CD4-positive, alpha-beta T cell treated with Interleukin-4 for 1 hour (primary cell): ENCODE measurements at regions not wholly inside any gene's neighbourhood (a gene's known extent, or its start where the extent isn't known, plus 50 kb on each side); places are given as distances from the start of the nearest gene placed in this dataset.

Experiments used
- DNase-seq, 2 donors: peaks; one replicate each; pipeline ENCODE4 v3.0.0-alpha.2; 2020 to 2022

DNA sequence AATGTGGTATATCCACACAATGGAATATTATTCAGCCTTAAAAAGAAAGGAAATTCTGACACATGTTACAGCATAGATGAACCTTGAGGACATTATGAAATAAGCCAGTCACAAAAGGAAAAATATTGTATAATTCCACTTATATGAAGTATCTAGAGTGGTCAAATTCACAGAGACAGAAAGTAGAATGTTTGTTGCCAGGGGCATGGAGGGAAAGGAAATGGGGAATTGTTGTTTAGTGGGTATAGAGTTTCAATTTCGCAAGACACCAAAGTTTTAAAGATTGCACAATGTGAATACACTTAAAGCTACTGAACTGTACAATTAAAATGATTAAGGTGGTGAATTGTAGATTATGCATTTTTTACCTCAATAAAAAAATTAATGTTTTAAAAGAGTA, 92.9 kb downstream of the TXNL1 start:
- DNase-seq = no peak

DNA sequence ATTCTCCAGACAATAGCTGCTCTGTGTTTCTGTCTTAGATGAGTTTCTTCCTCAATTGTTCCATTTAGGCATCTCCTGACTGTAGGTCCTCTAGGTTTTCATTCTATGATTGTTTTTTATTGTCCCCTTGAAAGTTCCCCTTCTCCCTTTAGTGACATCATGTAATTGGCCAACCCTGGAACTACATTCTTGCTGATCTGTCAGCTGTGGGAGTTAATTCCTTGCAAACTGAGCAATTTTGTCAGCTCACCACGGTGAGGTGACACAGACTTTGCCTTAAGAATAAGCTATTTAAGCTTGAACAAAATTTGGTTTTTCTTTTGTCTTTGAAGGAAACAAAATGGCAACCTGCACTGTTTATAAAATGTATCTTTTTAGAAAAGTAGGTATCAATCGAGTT, 95.9 kb downstream of the TXNL1 start:
- no peak for DNase-seq

DNA sequence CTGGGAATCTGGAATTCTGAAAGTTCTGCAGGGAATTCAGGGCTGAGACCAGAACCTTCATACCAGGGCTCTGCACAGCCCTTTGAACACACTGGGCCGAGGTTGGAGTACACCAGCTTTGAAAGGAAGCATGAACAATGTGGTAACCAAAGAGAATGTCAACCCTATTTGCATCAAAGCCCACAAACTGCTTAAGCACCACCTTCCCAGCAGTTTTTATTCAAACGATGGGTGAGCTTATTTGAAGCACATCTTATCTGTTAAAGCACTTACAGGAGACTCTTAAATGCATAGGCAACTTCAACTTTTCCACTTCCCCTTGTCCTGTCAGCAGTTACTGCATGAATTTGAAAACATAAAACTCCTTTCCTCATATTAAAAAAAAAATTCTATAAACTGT, 96.6 kb downstream of the TXNL1 start:
- no peak for DNase-seq

DNA sequence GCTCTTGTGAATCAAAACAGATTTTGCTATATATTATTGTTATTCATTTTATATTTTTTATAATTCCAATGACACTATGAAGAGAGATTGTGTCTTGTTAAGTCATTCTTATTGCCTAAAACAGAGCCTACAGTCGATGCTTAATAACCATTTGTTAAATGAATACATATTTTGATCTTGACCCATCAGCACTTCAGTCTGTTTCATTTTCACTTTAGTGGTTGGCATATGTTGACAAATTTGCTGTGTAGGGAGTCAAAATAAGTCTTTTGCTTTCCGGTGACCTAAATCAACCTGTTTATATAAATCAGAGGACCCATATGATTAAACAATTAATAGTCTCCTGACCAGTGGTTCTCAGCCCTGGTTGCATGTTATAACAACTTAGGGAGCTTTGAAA, 97.1 kb downstream of the TXNL1 start:
- DNase-seq = no peak

DNA sequence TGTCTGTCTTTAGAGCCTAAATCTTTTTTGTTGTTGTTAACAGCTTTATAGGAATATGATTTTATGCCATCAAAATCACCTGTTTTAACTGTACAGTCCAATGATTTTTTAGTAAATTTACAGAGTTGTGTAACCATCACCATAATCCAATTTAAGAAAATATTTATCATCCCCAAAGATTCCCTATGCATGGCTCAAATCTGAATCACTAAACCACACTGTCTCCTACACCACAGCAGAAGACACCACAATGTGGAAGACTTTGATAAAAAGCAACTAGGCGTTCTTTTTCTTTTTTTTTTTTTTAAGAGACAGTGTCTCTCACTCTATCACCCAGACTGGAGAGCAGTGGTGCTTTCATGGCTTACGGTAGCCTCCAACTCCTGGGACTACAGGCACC, 99.6 kb downstream of the TXNL1 start:
- DNase-seq = no peak

DNA sequence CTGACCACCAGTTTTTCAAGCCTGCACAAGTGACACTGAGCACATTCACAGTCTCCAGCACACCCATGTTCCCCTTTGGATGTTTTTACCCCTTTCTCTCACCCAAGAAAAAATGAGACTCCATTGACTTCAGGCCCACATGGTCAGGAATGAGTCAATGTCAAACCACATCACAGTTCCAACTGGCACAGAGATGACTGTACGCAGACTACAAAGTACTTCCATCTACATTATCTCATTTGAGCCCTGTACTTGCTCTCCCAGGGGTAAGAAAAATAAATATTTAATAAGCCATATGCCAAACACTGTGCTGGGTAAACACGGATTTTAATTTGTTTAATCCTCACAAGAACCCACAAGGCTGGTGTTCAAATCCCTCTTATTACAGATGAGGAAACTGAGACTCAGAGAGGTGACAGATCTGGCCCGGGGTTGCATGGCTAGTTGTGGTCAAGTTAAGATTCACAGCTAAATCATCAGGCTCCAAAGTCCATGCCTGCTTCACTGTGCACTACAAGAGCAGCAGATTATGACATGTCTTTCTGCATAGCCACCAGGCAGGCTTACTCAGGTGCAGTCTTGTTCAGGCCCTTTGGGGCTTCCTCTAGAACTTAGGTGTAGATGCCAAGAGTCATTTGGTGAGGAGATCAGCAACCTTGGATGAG, 106.1 kb downstream of the TXNL1 start:
- no peak for DNase-seq

DNA sequence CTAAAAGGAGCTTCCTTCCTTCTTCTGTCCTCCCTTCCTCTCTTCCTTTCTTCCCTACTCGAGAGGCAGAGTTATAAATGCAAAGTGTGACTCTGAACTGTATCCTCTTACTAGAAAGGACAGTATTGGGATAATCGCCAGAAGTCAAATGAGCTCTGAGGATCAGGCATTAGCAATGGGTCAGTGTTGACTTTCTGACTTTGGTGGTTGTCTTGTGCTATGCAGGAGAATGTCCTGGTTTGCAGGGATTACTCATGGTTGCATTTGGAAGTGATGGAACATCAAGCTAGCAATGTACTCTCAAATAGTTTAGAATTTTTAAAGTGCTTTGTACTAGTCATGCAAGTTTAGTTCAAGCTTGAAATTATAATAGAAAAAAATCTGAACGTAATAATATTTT, 115.6 kb downstream of the TXNL1 start:
- no peak for DNase-seq

DNA sequence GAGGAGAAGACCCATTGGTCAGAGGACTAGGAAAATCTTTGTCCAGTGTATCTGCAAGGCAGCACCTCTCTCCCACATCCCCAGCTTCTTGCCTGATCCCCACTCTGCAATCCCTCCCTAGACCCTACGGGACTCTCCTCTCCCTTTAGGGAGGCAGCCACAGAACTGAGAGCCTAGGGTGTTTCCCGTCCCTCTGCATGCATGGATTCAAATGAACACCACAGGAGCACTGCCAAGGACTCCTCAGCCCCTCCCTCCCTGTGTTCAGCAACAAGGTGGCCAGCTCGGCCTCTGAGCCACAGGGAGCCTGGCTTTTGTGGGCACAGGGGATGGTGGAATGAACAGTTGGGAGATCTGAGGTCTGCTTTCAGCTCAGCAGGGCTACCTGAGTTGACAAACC, 117.1 kb downstream of the TXNL1 start:
- no peak for DNase-seq

DNA sequence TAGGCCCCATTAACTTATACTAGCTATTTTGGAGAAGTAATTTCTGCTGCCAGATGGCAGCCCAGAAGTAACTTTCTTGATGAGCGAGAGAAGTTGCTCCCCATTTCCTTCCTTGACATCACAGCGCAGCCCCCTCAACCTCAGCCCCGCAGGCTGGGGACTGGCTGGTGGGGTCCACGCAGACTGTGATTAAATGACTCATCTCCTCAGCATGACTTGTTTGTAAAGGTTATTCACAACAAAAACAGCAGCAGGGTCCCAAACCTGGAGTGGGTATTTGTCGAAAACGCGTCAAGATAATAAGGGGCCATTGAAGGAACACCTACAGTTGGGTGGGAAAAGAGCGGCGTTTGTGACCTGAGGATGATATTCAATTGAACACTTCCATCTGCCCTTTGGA, 120.6 kb downstream of the TXNL1 start:
- DNase-seq = no peak

DNA sequence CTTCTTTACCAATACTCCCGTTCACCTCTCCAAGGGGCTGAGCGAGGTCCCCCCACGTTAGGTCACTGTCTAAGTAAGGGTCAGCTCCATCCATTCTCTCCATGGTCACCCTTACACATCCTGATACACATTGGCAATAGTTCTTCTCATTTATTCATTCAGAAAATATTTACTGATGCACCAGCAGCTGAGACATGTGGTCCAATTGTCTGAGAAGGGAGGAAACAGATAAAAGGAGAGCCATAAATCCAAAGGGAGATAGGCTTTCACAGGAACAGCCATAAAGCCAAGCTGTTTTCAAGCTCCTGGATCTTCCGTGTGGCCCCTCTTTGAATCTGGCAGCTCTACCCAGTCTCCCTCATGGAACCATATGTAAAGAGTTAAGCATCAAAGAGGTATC, 121.2 kb downstream of the TXNL1 start:
- no peak for DNase-seq

DNA sequence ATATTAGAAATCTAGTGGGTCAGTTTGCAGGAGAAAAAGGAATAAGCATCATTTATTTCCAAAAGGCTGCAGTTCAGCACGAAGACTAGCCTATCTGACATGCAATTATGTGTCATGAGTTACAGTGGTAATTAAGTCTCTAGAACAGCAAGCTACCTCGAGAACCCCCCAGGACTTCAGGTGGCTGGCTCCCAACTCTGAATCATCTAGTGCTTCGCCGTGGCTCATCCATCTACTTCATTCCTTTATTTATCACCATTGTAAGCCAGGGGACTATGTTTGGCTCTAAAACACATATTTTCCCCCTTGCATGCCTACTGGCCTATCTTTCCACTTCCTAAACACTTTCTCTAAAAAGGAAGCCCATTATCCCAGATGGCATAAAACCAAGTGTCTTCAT, 121.6 kb downstream of the TXNL1 start:
- no peak for DNase-seq

DNA sequence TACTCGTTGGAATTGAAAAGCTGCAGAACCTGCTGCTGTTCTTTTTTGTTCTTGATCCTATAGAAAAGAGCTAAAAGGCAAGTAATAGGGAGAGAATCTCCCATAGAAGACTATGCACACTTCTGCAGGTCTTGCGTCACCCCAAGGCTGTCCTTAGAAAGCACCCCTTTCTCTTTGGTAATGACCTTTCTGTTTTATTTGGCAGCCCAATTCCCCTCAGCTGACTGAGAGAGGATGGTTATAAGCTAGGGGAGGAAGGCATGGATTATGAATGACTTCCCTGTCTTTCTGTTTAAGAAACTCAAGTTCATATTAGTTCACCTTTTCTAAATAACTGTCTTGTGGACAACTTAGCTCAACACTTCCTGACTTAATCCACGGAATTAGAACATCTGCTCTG, 122.9 kb downstream of the TXNL1 start:
- DNase-seq = no peak

DNA sequence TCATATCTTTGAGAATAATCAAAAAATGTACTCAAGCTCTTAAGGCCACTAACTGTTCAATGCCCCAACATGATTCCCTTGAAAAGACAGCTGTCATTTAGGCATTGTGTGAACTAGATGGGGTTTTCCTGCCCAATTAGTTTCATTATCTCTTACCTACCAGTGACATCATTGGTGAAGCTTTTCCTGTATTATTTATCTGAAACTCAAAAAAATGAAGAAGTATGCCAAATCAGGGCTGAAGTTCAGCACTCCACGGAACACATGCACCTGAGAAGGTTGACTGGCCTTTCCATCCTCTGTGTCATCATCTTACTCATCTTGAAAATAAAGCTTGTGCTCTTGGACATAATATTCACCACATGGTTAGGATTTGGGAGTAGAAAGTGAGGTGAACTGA, 126.4 kb downstream of the TXNL1 start:
- DNase-seq = no peak

DNA sequence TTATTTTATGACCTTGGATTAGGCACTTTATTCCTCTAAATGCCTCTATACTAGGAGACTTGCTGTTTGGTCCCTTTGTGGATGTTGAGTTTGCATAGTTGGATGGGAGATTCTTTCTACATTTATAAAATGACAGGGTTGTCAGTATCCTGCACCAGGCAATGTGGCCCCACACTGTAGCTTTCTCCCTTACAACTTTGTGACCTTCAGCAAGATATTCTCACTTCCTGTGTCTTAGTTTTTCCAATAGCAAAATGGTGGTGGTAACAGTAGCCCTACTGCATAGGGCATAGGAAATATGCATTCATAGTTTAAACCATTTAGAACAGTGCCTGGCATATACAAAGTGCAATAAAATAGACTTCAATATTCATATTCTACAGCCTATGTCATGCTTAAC, 128.3 kb downstream of the TXNL1 start:
- DNase-seq = no peak

DNA sequence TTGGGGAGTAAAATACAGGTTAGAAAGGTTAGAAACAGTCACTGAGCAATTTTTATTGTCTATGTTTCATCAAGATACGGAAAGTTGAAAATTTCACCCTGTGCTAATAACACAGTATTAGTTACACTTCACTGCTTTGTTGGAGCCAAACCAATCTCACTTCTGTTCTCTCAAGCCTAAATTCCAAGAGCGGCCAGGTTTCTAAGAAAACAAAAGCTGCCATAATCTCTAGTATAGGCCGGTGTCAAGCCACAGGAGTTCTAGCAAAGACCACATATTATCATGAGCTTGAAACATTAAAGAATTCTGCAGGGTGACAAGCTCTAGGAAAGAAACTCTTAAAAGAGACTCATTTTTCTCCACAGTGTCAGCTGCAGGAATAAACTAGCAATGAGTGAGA, 128.7 kb downstream of the TXNL1 start:
- no peak for DNase-seq

DNA sequence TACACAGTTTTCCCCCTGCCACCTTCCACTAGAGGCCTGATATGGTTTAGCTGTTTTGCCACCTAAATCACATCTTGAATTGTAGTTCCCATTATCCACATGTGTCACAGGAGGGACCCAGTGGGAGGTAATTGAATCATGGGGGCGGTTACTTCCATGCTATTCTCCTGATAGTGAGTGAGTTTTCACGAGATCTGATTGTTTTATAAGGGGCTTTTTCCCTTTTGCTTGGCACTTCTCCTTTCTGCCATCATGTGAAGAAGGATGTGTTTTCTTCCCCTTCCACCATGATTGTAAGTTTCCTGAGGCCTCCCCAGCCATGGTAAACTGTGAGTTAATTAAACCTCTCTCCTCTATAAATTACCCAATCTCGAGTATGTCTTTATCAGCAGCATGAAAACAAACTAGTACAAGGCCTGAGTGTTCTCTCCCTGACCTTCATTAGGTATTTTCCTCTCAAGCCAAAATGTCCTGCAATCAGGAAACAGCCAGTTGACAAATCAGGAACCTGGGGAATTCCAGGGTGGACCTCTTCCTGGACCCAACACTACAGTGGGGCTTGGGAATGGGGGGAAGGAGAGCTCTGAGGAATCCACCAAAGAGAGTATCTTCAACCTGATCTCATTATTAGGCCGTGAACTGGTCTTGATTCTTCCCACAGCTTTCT, 129.9 kb downstream of the TXNL1 start:
- DNase-seq = no peak

DNA sequence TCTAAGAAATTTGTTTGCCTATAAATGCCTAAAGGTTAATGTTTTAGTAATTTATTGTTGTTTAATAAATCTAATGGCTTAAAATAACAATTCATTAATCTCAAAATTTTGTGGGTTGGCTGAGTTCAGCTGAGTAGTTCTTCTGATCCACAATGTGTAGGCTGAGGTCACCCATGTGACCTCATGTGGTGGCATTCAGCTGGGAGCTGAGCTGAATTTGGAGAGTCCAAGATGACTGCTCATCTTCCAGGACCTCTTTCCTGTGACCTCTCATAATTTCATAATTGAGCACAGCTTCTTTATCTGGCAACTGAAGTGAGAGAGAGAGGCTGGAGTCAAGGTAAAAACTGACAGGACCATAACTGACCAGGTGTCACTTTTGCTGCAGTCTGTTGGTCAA, 132.4 kb downstream of the TXNL1 start:
- no peak for DNase-seq

DNA sequence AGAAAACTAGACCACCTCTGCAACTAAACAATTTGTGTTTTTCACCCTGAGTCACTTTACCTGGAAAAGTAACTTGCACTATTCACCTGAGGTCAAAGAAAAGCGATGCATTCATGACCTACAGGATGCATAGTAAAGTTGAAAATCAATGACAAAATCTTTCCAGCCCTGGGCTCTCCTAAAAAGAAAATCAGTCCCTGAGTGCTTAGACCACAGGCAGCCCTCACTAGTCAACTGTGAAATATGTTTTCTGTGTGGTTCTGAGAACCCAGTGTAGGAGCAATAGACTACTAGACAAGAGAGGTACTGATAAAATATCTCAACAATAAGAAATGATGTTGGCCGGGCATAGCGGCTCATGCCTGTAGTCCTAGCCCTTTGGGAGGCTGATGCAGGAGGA, 133.1 kb downstream of the TXNL1 start:
- DNase-seq = no peak

DNA sequence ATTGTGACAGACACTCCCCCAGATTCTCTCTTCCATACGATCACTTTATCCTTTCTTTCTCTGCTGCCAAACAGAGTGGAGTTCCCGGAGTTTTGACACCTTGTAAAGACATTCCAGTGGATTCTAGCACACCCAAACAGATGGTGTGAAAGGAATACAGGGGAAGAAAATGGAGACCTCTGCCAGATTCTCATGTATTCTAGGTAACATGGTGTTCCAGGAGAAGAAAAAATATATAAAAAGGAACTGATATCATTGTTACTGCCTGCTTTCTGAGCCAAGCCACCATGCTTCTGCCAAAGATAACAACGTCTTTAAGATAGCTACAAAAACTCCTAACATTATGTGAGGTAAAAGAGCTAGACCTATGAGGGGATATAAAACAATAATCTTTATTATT, 136.5 kb downstream of the TXNL1 start:
- DNase-seq = no peak

DNA sequence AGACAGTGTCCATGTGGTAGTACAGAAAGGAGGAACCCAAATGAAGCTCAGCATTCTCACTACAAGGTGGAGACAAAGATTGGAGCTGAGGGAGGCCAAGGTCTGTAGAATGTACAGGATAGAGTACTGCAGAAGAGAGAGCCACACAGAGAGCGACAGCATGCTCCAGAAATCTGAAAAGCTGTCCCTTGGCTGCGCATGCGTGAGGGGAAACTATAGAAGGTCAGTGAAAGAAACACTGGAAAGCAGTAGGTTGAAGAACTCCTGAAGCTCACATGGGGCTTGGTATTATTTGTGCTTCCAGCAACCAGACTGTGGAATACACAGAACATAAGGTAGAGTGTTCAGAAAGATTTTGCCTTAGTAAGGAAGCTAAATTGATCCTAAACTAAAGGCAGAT, 142.5 kb downstream of the TXNL1 start:
- no peak for DNase-seq

DNA sequence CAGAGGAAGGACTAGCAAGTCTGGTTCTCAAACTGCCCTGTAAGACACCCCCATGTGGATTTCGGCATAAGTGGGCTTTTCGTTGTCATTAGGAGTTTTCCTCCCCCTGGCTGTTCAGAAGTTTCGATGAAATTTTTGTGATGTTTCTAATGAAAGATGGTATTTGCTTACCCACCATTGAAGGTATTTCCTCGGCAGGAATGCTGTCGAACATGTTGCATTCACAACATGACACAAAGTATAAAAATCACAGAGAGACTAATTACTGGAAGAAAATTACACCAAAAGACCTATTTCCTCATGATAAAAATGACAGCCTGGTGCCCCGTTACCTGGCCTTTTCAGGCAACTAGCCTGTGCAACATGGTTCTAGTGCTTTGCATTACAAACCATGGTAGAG, 144.9 kb downstream of the TXNL1 start:
- no peak for DNase-seq

DNA sequence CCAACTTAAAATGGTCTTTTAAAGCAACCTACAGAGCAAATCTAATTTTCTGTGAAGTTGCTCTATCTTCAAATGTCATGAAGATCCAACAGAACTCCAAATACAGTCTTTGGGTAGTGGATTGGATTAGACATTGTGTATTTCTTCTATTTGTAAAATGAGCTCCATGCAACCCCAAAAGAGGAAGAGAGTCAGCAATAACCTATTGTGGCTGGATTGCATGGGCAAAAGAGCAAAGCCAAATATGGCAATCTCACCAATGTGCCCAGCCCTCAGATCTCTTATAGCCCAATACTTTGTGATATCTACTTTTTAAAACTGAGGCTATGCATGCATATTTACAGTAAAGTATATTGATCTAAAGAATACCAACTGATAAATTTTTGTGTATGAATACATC, 146.3 kb downstream of the TXNL1 start:
- DNase-seq = no peak

DNA sequence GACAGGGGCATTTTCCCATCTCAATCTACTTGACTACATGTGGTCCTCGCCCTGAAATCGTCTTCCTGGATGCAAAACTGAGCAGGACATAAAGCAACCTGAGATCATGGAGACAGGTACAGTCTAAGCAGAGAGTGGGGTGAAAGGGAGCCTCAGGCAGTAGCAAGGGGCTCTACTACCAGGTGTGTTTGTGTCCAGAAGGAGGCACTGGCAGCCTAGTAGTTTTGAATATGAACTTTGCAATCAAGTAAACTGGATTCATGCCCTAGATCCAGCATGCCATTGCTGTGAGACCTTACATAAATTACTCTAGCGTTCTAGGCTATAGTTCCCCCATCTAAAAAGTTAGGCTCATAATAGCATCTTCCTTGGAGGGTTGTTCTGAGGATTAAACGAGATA, 147.4 kb downstream of the TXNL1 start:
- DNase-seq = no peak

DNA sequence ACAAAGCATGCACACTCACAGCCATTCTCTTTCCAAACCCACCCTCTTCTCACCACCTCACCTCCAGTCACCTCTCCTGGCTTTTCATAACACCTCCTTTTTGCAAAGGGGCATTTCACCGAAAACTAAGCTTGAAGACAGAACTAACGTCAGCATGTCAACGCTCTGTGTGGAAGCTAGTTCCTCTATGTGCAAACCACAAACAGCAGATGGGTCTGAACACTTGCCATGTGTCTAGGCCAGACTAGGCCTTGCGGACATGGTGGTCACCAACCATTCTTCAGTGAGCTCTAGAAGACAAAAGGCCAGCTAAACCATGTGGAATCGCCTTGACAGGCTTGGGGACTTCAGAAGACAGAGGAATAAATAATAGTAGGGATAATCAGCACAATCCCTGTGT, 148.5 kb downstream of the TXNL1 start:
- no peak for DNase-seq

DNA sequence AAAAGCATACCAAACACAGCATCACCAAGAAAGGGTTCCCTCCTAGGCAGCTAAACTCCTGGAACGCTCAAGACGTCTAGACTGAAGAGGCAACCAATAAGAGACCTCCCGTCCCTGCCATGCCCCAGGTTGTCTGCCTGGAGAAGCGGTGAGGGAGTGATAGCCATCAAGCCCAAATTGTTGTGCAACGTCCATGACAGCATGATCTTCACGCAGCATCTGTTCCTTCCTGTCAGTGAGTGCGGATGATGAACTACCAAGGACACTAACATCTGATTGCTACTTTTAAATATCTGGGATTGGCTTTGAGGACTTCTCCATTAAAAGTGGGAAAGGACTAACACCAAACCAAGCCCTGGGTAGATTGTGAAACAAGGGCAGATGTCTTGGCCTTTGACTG, 149.7 kb downstream of the TXNL1 start:
- no peak for DNase-seq
